T-helper 2 cell treated with Interferon-gamma antibody and Interleukin-4, amounts not matched to agents 100 ng/mL and 5 ng/mL, for 36 hours (primary cell): ENCODE measurements at regions not wholly inside any gene's neighbourhood (a gene's known extent, or its start where the extent isn't known, plus 50 kb on each side); places are given as distances from the start of the nearest gene placed in this dataset.

Source experiments
- intact Hi-C: fragments of 100-400 bp; cut with micrococcal nuclease; formaldehyde crosslinking; loops from one replicate; pipeline ENCODE4 v1.15.1; 2023

- intact Hi-C loops: no loop called here
Measured at GRCh38 chr18:23077493-23078256, 57.6 kb upstream of the CABLES1 start.

GRCh38 chr18:23085066-23085465 is 50.2 kb upstream of the CABLES1 start:
- intact Hi-C loops: loop anchor here (5.0 kb wide), 1 partner anchor 38 kb away; no protein-coding TSS in a partner anchor
